ENCODE measurements at regions not wholly inside any gene's neighbourhood (a gene's known extent, or its start where the extent isn't known, plus 50 kb on each side); places are given as distances from the start of the nearest gene placed in this dataset.

GRCh38 chr9:85258236-85258635 lies 483.5 kb downstream of the AGTPBP1 start:
- Histone ChIP-seq H3K9me3 (ENCODE audit: control insufficient read depth, insufficient read depth, low read depth, low read length) (no peaks in the 10 kb centered on the region), H3K4me1 (ENCODE audit: control insufficient read depth, insufficient read depth, low read length) (no peaks in the 10 kb centered on the region), H3K27me3 (ENCODE audit: control insufficient read depth, insufficient read depth, low read length) (no peaks in the 10 kb centered on the region), H3K4me3 (ENCODE audit: low read depth in 2 of 2, low read length in 2 of 2) (no peak overlapping the region), H3K36me3 (ENCODE audit: control insufficient read depth, insufficient read depth, low read length) (no peaks in the 10 kb centered on the region), H3K27ac (ENCODE audit: low read length) (no peak overlapping the region)
- no peak for ATAC-seq
- POLR2A ChIA-PET = no interaction called here
- DNase-seq (ENCODE audit: low read depth, low spot score) = no peak
- CTCF ChIA-PET = no interaction called here
- intact Hi-C loops (cut with micrococcal nuclease; ENCODE audit: unreplicated experiment) = no loop called here
- no TSS peak for BruUV-seq (replicated peaks)
- in situ Hi-C loops (cut with HindIII; ENCODE audit: low pct_unique_long_range_greater_than_20kb, low sequenced_read_pairs) = no loop called here
- TF ChIP-seq TCF7L2 (IDR thresholded peaks at IDR 0.05; ENCODE audit: low read depth, low read length) (no peak), REST (IDR thresholded peaks at IDR 0.05; ENCODE audit: insufficient read depth in 1 of 2, low read depth in 2 of 2, low read length in 1 of 2) (no peak), POLR2AphosphoS5 (IDR thresholded peaks at IDR 0.05; ENCODE audit: low read depth, low read length) (no peak), SIN3A (IDR thresholded peaks at IDR 0.05; ENCODE audit: borderline replicate concordance, insufficient read depth, low read depth, low read length) (no peak)
- TF ChIP-seq, protein P1, sequence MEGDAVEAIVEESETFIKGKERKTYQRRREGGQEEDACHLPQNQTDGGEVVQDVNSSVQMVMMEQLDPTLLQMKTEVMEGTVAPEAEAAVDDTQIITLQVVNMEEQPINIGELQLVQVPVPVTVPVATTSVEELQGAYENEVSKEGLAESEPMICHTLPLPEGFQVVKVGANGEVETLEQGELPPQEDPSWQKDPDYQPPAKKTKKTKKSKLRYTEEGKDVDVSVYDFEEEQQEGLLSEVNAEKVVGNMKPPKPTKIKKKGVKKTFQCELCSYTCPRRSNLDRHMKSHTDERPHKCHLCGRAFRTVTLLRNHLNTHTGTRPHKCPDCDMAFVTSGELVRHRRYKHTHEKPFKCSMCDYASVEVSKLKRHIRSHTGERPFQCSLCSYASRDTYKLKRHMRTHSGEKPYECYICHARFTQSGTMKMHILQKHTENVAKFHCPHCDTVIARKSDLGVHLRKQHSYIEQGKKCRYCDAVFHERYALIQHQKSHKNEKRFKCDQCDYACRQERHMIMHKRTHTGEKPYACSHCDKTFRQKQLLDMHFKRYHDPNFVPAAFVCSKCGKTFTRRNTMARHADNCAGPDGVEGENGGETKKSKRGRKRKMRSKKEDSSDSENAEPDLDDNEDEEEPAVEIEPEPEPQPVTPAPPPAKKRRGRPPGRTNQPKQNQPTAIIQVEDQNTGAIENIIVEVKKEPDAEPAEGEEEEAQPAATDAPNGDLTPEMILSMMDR (IDR thresholded peaks at IDR 0.05) = no peak

DNA sequence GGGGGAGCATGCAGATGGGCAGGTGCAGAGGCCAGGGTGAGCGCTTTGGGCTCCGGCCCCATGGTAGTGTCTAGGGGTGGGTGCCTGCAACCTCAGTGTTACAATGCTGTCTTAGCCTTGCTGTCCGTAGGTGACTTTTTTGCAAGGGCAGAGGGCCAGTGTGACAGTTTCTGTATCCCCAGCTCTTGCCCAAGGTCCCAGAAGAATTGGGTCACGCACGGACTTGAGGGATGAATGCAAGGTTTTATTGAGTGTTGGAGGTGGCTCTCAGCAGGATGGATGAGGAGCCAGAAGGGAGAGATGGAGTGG lies 492.5 kb downstream of the AGTPBP1 start:
- CTCF ChIA-PET = no interaction called here
- in situ Hi-C loops (cut with HindIII; ENCODE audit: low pct_unique_long_range_greater_than_20kb, low sequenced_read_pairs) = no loop called here

More for the DNA sequence above, 492.5 kb downstream of the AGTPBP1 start:
- ATAC-seq (no peak), DNase-seq (ENCODE audit: low read depth, low spot score) (no peak)
- H3K4me3 ChIP-seq (ENCODE audit: low read depth in 2 of 2, low read length in 2 of 2) = no peak overlapping the region
- no peak overlapping the region for H3K27ac ChIP-seq (ENCODE audit: low read length)
- TF ChIP-seq POLR2AphosphoS5 (IDR thresholded peaks at IDR 0.05; ENCODE audit: low read depth, low read length) (no peak), REST (IDR thresholded peaks at IDR 0.05; ENCODE audit: insufficient read depth in 1 of 2, low read depth in 2 of 2, low read length in 1 of 2) (no peak), SIN3A (IDR thresholded peaks at IDR 0.05; ENCODE audit: borderline replicate concordance, insufficient read depth, low read depth, low read length) (no peak), TCF7L2 (IDR thresholded peaks at IDR 0.05; ENCODE audit: low read depth, low read length) (no peak)
- TF ChIP-seq, protein P1 (IDR thresholded peaks at IDR 0.05) = no peak
- BruUV-seq (replicated peaks) = no TSS peak
- no peaks in the 10 kb centered on the region for H3K9me3 ChIP-seq (ENCODE audit: control insufficient read depth, insufficient read depth, low read depth, low read length)
- no peaks in the 10 kb centered on the region for H3K36me3 ChIP-seq (ENCODE audit: control insufficient read depth, insufficient read depth, low read length)
- POLR2A ChIA-PET = no interaction called here
- intact Hi-C loops (cut with micrococcal nuclease; ENCODE audit: unreplicated experiment) = no loop called here
- no peaks in the 10 kb centered on the region for H3K27me3 ChIP-seq (ENCODE audit: control insufficient read depth, insufficient read depth, low read length)
- H3K4me1 ChIP-seq (ENCODE audit: control insufficient read depth, insufficient read depth, low read length) = no peaks in the 10 kb centered on the region
